HEK293T (cell line): ENCODE measurements at regions not wholly inside any gene's neighbourhood (a gene's known extent, or its start where the extent isn't known, plus 50 kb on each side); places are given as distances from the start of the nearest gene placed in this dataset.

Source experiments
- BHLHE40 ChIP-seq: fragments of 450-650 bp; IDR thresholded peaks from 2 replicates; pipeline ENCODE4 v1.6.1; 2016; ENCODE audit warnings: mild to moderate bottlenecking, moderate library complexity, borderline replicate concordance
- ELF4 ChIP-seq: fragments of 450-650 bp; IDR thresholded peaks from 2 replicates; pipeline ENCODE4 v1.6.1; 2017; ENCODE audit warnings: antibody characterized with exemption
- HDGF ChIP-seq: fragments of 450-650 bp; IDR thresholded peaks from 2 replicates; pipeline ENCODE4 v1.6.1; 2017; ENCODE audit warnings: antibody characterized with exemption, borderline replicate concordance
- SP1 ChIP-seq: fragments of 450-650 bp; IDR thresholded peaks from 2 replicates; pipeline ENCODE4 v1.6.1; 2017
- ZNF384 ChIP-seq: fragments of 450-650 bp; IDR thresholded peaks from 2 replicates; pipeline ENCODE4 v1.6.1; 2016

- TF ChIP-seq ELF4 (no peak), BHLHE40 (no peak), SP1 (no peak), ZNF384 (no peak), HDGF (no peak)
Measured at GRCh38 chr4:11529625-11530201, 101.0 kb upstream of the HS3ST1 start.
